Right lobe of liver (tissue), 4 donors: ENCODE measurements at regions not wholly inside any gene's neighbourhood (a gene's known extent, or its start where the extent isn't known, plus 50 kb on each side); places are given as distances from the start of the nearest gene placed in this dataset.

Source experiments
- POLR2A ChIP-seq: fragments of 450-650 bp; IDR thresholded peaks from one replicate; pipeline ENCODE4 v1.6.1; 2017; ENCODE audit warnings: antibody characterized with exemption, mild to moderate bottlenecking
- TF ChIP-seq, protein P1 (sequence below), 4 donors: fragments of 200-600 bp in 3 of 4; fragments of 450-650 bp in 1 of 4; IDR thresholded peaks; one replicate each; pipeline versions ENCODE4 v1.5.1 to v1.8.0; 2016 to 2022; ENCODE audit warnings: antibody characterized with exemption in 4 of 4, mild to moderate bottlenecking in 2 of 4
- donor health status: DM: no; HTN: no; CAD: no.
- donor health status: DM: no; HTN: no; CAD: no.
- donor health status: DM: no; HTN: yes; CAD: no.

DNA sequence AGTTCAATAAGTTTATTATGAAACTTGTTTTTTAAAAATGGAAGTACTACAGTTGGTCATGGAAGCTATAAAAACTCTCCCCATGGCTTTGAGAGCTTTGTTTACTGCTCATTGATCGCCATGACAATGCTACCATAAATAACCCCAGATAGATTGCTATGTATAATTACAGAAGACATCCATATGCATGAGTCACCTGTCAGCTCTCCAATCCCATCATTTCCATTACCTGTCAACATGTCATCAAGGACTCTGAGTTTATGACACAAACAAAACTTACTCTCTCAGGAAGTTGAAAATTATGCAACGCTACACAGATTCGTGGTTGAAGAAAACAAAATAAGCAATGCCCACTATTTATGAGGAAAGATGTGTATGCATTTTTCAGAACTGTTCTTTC lies 144.4 kb downstream of the SEC23A start:
- TF ChIP-seq, protein P1, sequence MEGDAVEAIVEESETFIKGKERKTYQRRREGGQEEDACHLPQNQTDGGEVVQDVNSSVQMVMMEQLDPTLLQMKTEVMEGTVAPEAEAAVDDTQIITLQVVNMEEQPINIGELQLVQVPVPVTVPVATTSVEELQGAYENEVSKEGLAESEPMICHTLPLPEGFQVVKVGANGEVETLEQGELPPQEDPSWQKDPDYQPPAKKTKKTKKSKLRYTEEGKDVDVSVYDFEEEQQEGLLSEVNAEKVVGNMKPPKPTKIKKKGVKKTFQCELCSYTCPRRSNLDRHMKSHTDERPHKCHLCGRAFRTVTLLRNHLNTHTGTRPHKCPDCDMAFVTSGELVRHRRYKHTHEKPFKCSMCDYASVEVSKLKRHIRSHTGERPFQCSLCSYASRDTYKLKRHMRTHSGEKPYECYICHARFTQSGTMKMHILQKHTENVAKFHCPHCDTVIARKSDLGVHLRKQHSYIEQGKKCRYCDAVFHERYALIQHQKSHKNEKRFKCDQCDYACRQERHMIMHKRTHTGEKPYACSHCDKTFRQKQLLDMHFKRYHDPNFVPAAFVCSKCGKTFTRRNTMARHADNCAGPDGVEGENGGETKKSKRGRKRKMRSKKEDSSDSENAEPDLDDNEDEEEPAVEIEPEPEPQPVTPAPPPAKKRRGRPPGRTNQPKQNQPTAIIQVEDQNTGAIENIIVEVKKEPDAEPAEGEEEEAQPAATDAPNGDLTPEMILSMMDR (IDR thresholded peaks at IDR 0.05) = no peak
- no peak for TF ChIP-seq POLR2A
